ENCODE measurements at regions not wholly inside any gene's neighbourhood (a gene's known extent, or its start where the extent isn't known, plus 50 kb on each side); places are given as distances from the start of the nearest gene placed in this dataset.

DNA sequence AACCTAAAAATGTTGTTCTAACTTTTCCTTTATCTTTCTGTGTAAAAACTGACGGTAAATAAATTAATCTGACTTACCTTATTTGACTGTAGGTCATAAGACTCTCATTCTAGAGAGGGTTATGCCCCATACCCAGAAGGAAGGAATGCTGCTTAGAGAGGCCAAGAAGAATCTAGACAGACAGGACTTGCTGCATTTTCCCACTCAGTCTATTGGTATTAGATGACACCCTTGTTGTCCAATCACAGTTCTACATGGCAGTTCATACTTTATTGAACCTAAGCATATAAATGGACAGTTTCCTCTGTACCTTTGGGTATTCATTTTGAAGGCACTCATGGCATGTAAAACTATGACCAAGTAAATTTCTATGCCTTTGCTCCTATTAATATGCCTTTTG, 359.6 kb upstream of the ID4 start:
- DNase-seq = no peak
- no peak for TF ChIP-seq GATA1 (IDR thresholded peaks at IDR 0.05; ENCODE audit: low read depth, low read length)
- TF ChIP-seq POLR2A (IDR thresholded peaks at IDR 0.05; ENCODE audit: low read length) = no peak

DNA sequence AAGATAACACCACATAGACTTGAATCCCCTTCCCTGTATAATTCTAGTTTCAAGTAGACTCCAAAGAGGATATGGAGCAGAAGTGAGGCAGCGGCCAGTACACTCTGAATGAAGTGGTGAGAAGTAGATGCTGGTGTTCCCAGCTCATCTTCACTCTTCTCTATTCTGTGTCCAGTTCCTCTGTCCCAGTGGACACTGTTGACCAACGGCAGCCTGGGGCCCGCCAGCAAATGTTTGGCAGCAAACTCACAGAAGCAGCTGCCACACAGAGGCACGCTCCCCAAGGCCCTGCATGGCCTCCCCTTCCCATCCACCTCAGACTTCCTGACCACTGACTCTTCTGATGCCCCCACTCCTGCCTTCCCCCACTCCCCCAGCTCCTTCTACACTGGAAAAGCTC, 358.9 kb upstream of the ID4 start:
- DNase-seq = no peak
- TF ChIP-seq POLR2A (IDR thresholded peaks at IDR 0.05; ENCODE audit: low read length) (no peak), GATA1 (IDR thresholded peaks at IDR 0.05; ENCODE audit: low read depth, low read length) (no peak)

DNA sequence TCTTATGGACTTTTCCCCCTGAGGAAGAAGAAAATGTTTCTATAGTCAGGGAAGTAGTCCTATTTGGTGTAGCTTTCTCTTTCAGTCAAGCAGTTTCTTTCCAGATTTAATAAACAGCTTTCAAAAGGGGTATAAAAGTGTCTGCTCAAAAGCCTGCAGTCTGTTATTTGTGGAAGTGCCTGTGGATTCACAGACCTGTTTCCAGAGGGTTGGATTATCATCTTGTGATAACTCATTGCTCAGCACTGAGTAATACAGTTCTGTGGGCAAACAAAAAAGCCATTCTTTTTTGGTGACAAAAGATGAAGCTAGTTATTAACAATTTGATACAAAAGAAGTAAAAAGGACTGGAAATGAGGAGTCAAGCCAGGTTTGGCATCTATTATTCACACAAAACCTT, 358.2 kb upstream of the ID4 start:
- no peak for TF ChIP-seq GATA1 (IDR thresholded peaks at IDR 0.05; ENCODE audit: low read depth, low read length)
- no peak for TF ChIP-seq POLR2A (IDR thresholded peaks at IDR 0.05; ENCODE audit: low read length)

DNA sequence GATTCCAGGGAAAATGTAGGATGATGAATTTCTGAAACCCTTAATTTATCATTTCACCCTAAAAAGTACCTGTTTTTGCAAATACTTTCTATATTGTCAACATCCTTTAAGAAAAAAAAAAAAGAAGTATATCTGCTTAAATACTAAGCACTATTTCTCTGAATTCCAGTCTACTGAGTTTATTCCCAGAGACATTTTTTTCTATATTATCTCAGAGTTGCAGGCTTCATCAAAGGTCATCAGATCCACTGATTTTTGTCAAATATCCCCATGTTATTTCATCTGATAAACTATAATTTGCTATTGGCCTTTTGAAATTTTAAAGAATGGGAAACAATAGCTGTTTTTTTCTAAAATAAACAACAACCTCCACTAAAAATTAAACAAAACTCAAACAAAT, 357.6 kb upstream of the ID4 start:
- TF ChIP-seq POLR2A (IDR thresholded peaks at IDR 0.05; ENCODE audit: low read length) = no peak
- TF ChIP-seq GATA1 (IDR thresholded peaks at IDR 0.05; ENCODE audit: low read depth, low read length) = no peak
- no peak for DNase-seq

More for the DNA sequence above, 358.2 kb upstream of the ID4 start:
- no peak for DNase-seq

DNA sequence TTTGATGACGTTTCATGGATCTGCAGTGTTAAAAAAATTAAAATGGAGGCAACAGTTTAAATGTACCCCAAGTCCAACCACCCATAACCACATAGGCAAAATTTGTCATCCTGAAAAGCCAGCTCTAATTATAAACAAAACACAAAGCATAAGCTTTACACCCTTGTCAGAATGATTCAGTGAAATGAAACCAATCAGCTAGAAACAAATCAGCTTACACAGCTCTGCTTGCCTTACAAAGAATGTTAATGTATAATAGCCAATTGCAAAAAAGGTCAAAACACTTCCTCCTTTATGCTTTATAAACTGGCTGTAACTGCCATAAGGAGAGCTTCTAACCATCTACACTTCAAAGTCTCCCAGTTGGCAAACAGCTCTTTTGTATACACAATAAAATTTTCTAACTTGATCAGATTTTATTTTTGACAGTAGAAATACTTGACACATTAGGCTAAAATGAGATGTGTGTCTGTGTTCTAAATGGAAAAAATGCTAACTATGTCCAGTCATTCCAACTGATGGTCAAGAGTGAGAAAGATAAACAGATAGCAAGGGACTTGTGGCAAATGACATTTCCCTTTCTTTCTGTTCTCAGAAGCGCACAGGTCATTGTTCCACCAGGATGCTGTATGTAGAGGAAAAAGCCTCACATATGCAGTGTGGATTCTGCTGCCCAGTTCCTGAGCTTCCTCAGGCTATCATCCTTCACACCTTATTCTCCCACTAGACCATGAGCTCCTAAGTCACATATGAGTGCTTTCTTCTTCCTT, 344.3 kb upstream of the ID4 start:
- TF ChIP-seq GATA1 (IDR thresholded peaks at IDR 0.05; ENCODE audit: low read depth, low read length) = no peak
- TF ChIP-seq POLR2A (IDR thresholded peaks at IDR 0.05; ENCODE audit: low read length) = no peak
- DNase-seq = no peak

DNA sequence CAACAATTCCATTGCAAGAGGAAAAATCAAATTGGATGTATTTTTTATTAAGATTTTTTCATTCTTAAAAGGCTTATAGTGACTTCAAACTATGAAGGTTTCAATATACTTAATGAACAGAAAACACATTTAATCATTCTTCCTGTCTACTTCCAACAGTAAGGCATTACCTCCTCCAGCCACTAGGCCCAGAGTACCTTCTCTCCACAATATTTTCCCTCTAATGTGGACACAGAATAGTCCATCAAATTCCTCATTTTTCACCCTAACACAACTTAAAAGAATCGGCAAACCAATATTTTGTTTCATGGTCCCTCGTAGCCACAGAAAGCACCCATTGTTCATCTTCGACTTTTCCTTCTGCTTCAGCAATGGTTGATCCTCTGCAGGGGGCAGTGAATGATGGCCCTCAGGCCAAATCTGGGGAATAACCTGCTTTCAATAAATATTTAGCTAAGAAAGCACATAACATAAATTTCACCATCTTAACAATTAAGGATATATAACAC, 335.4 kb upstream of the ID4 start:
- no peak for DNase-seq
- no peak for TF ChIP-seq GATA1 (IDR thresholded peaks at IDR 0.05; ENCODE audit: low read depth, low read length)
- TF ChIP-seq POLR2A (IDR thresholded peaks at IDR 0.05; ENCODE audit: low read length) = no peak

DNA sequence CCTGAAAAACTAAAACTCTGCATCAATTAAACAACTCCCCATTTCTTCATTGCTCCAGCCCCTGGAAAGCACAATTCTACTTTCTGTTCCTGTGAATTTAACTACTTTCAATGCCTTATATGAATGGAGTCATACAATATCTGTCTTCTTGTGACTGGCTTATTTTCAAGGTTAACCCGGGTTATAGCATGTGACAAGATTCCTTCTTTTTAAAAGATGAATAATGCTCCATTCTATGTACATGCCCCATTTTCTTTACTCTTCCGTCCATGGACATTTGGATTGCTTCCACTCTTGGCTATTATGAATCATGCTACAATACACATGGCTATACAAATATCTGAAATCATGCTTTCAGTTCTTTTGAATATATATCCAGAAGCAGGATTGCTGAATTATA, 334.9 kb upstream of the ID4 start:
- no peak for TF ChIP-seq POLR2A (IDR thresholded peaks at IDR 0.05; ENCODE audit: low read length)
- no peak for TF ChIP-seq GATA1 (IDR thresholded peaks at IDR 0.05; ENCODE audit: low read depth, low read length)
- DNase-seq = no peak

DNA sequence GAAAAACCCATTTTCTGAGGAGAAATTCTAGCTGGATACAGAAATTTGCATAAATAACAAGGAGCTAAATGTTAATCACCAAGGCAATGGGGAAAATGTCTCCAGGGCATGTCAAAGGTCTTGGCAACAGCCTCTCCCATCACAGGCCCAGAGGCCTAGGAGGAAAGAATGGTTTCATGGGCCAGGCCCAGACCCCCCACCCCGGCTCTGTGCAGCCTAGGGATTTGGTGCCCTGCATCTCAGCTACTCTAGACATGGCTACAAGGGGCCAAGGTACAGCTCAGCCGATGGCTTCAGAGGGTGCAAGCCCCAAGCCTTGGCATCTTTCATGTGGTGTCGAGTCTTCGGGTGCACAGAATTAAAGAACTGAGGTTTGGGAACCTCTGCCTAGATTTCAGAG, 321.2 kb upstream of the ID4 start:
- no peak for TF ChIP-seq POLR2A (IDR thresholded peaks at IDR 0.05; ENCODE audit: low read length)
- no peak for TF ChIP-seq GATA1 (IDR thresholded peaks at IDR 0.05; ENCODE audit: low read depth, low read length)
- DNase-seq = no peak

DNA sequence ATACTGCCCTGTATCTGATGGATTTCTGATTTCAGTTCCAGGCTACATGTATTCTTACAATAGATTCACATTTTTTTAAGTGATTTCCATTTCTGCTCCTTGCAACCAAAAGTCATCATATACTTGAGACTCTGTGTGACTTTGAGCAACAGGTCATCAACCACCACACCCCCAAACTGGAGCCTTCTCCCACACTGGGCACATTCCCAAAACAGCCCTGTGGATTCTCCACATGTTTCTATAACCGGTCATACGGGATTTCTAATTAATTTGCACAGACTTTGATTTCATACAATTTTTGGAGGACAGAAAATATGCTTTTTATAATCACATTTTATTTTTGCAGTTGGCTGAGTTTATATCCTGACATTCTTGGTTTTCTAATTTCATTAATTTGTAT, 317.2 kb upstream of the ID4 start:
- TF ChIP-seq POLR2A (IDR thresholded peaks at IDR 0.05; ENCODE audit: low read length) (no peak), GATA1 (IDR thresholded peaks at IDR 0.05; ENCODE audit: low read depth, low read length) (no peak)

DNA sequence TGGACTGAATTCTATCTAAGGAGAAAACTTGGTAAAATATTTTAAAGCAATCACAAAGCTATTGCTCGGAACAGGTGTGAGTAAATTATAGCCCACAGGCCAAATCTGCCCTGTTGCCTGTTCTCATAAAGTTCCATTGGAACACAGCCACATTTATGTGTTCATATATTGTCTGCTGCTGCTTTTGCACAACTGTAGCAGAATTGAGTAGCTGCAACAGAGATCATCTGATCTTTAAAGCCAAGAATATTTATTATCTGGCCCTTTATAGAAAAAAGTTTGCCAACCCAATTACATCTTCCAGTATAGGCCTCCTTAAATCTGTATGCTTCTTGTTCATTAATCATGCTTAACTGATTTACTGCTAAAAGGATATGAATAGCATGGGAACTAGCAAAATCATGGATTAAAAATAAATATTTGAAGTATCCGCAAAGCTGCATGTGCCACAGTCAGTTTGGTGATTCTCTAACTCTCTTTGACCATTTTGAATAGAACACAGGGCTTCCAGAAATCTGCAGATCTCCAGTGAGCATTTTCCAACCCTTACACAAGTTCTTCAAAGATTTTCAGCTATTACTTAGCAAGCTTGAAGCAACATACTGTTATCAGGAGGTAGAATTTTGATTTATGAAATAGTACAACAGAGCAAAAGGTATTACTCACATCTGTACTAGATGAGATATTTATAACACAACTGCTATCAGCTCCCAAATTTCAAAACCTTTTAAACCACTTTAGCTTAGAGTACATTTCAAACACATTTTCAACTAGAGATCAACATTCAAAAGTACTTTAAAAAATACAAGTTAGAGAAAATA, 312.6 kb upstream of the ID4 start:
- TF ChIP-seq GATA1 (IDR thresholded peaks at IDR 0.05; ENCODE audit: low read depth, low read length) (no peak), POLR2A (IDR thresholded peaks at IDR 0.05; ENCODE audit: low read length) (no peak)
- DNase-seq = no peak

More for the DNA sequence above, 317.2 kb upstream of the ID4 start:
- DNase-seq = no peak

DNA sequence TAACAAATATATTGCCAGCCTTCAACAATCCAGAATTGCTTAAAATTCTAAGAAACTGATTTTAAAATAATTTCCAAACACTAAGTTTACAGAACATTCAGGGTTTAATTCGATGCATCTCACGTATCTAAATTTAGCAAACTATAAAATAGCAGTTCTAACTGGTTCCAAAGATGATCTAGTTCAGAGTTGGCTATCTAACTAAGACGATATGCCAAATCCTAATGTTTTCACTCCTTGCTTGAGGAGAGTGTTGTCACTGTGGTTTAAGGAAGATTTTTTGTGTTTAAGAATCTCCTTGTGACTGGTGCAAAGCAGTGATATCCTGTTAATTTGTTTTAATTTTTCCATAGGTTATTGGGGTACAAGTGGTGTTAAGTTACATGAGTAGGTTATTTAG, 311.5 kb upstream of the ID4 start:
- TF ChIP-seq GATA1 (IDR thresholded peaks at IDR 0.05; ENCODE audit: low read depth, low read length) (no peak), POLR2A (IDR thresholded peaks at IDR 0.05; ENCODE audit: low read length) (no peak)
- no peak for DNase-seq

DNA sequence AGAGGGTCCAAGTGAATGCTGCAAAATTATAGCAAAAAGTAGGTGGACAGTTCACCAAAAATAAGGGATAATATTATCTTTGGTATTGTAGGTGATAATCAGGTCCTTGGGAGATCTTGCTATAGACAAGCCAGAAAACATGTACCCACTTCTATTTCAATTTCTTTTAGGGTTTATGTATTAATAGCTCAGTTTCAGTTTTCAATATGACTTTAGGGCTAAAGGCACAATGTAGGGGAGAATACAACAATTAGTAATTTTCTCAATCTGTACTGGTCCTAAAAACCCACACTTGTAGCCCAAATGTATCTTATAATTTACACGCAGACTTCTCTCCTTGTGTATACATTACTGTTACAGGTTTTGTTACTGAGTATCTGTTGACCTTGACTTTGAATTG, 307.0 kb upstream of the ID4 start:
- no peak for DNase-seq
- TF ChIP-seq GATA1 (IDR thresholded peaks at IDR 0.05; ENCODE audit: low read depth, low read length) (no peak), POLR2A (IDR thresholded peaks at IDR 0.05; ENCODE audit: low read length) (no peak)

DNA sequence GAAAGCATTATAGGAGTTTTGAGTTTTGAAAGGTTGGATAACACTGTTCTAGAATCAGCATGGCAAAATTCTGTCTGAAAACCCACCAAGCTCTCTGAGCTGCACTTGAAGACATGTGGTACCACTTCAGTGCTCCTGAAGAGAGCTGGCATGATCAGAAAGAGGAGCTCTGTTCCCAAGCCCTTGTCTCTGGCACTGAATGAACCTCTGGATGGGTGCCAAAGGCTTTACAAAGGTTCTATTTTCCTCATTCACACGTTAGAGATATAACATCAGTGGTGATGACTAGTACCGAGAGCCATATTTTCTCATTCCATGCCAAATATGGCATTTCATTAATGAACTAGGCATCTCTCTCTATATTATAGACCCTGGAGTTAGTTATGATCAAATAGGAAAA, 301.8 kb upstream of the ID4 start:
- no peak for DNase-seq
- TF ChIP-seq POLR2A (IDR thresholded peaks at IDR 0.05; ENCODE audit: low read length) (no peak), GATA1 (IDR thresholded peaks at IDR 0.05; ENCODE audit: low read depth, low read length) (no peak)

DNA sequence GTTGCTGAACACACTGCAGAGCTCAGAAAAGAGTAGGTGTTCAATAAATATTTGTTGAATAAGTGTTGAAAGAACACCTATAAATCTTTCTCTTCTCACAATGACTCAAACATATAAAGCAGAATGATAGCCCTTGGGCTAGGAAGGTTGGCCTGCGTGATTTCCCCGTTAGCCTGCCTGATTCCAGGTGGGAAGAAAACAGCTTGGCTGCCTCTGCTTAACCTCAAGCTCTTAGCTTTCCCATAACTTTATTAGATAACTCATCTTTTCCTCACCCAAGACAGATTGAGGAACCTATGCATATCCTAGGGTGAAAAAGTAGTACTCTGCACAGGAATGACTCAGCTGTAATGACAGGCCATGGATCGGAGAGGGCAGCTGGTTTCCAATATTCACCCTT, 300.3 kb upstream of the ID4 start:
- no peak for DNase-seq
- TF ChIP-seq POLR2A (IDR thresholded peaks at IDR 0.05; ENCODE audit: low read length) (no peak), GATA1 (IDR thresholded peaks at IDR 0.05; ENCODE audit: low read depth, low read length) (no peak)
